ENCODE measurements at regions not wholly inside any gene's neighbourhood (a gene's known extent, or its start where the extent isn't known, plus 50 kb on each side); places are given as distances from the start of the nearest gene placed in this dataset.
"Not testable (repeated sequence)": the region's sequence is repeated elsewhere in the genome, so short reads cannot be mapped to it uniquely, and the experiment has no call there.

GRCh38 chr11:87545858-87546257 is 508.1 kb downstream of the TMEM135 start:
- H3K4me1 Mint-ChIP-seq (ENCODE audit: low read depth) = no peaks in the 10 kb centered on the region
- H3K27ac Mint-ChIP-seq = no peak overlapping the region
- intact Hi-C loops (cut with micrococcal nuclease) = no loop called here
- peaks cover 76% of the 10 kb centered on the region for H3K9me3 Mint-ChIP-seq
- no peak overlapping the region for H3K4me3 Mint-ChIP-seq
- H3K36me3 Mint-ChIP-seq (ENCODE audit: low read depth) = no peaks in the 10 kb centered on the region
- no peaks in the 10 kb centered on the region for H3K27me3 Mint-ChIP-seq

GRCh38 chr11:87539596-87539995 is 501.9 kb downstream of the TMEM135 start:
- Mint-ChIP-seq H3K4me1 (ENCODE audit: low read depth) (peaks cover 8% of the 10 kb centered on the region), H3K9me3 (peaks cover 34% of the 10 kb centered on the region), H3K27ac (no peak overlapping the region), H3K36me3 (ENCODE audit: low read depth) (no peaks in the 10 kb centered on the region), H3K4me3 (no peak overlapping the region), H3K27me3 (no peaks in the 10 kb centered on the region)
- intact Hi-C loops (cut with micrococcal nuclease) = no loop called here

GRCh38 chr11:87536565-87536964 is 498.8 kb downstream of the TMEM135 start:
- Mint-ChIP-seq H3K27me3 (no peaks in the 10 kb centered on the region), H3K4me1 (ENCODE audit: low read depth) (peaks cover 8% of the 10 kb centered on the region), H3K27ac (no peak overlapping the region), H3K36me3 (ENCODE audit: low read depth) (no peaks in the 10 kb centered on the region), H3K4me3 (no peak overlapping the region), H3K9me3 (peaks cover 4% of the 10 kb centered on the region)
- intact Hi-C loops (cut with micrococcal nuclease) = no loop called here

- no peaks in the 10 kb centered on the region for H3K36me3 Mint-ChIP-seq (ENCODE audit: low read depth)
- peaks cover 8% of the 10 kb centered on the region for H3K4me1 Mint-ChIP-seq (ENCODE audit: low read depth)
- no peak overlapping the region for H3K4me3 Mint-ChIP-seq
- intact Hi-C loops (cut with micrococcal nuclease) = no loop called here
- H3K9me3 Mint-ChIP-seq = no peaks in the 10 kb centered on the region
- H3K27ac Mint-ChIP-seq = no peak overlapping the region
- no peaks in the 10 kb centered on the region for H3K27me3 Mint-ChIP-seq
Measured at GRCh38 chr11:87536016-87536415, 498.3 kb downstream of the TMEM135 start.

- H3K4me3 Mint-ChIP-seq = no peak overlapping the region
- intact Hi-C loops (cut with micrococcal nuclease) = no loop called here
Measured at GRCh38 chr11:87535513-87535912, 497.8 kb downstream of the TMEM135 start.

GRCh38 chr11:87531835-87532234 is 494.1 kb downstream of the TMEM135 start:
- H3K9me3 Mint-ChIP-seq = peaks cover 30% of the 10 kb centered on the region
- H3K36me3 Mint-ChIP-seq (ENCODE audit: low read depth); H3K4me1 Mint-ChIP-seq (ENCODE audit: low read depth); H3K27me3 Mint-ChIP-seq; H3K4me3 Mint-ChIP-seq; H3K27ac Mint-ChIP-seq; intact Hi-C loops (cut with micrococcal nuclease): not testable (repeated sequence)

More at GRCh38 chr11:87535513-87535912, 497.8 kb downstream of the TMEM135 start:
- H3K4me1 Mint-ChIP-seq (ENCODE audit: low read depth) = peaks cover 8% of the 10 kb centered on the region
- no peak overlapping the region for H3K27ac Mint-ChIP-seq
- H3K36me3 Mint-ChIP-seq (ENCODE audit: low read depth) = no peaks in the 10 kb centered on the region
- no peaks in the 10 kb centered on the region for H3K27me3 Mint-ChIP-seq
- H3K9me3 Mint-ChIP-seq = no peaks in the 10 kb centered on the region

- Mint-ChIP-seq H3K27ac (no peak overlapping the region), H3K27me3 (no peaks in the 10 kb centered on the region), H3K4me1 (ENCODE audit: low read depth) (no peaks in the 10 kb centered on the region), H3K9me3 (peaks cover 31% of the 10 kb centered on the region), H3K36me3 (ENCODE audit: low read depth) (no peaks in the 10 kb centered on the region), H3K4me3 (no peak overlapping the region)
- intact Hi-C loops (cut with micrococcal nuclease) = no loop called here
Measured at GRCh38 chr11:87529486-87529885, 491.8 kb downstream of the TMEM135 start.

GRCh38 chr11:87528752-87529151 is 491.0 kb downstream of the TMEM135 start:
- Mint-ChIP-seq H3K27me3 (no peaks in the 10 kb centered on the region), H3K27ac (no peak overlapping the region), H3K4me3 (no peak overlapping the region), H3K9me3 (peaks cover 36% of the 10 kb centered on the region), H3K36me3 (ENCODE audit: low read depth) (no peaks in the 10 kb centered on the region), H3K4me1 (ENCODE audit: low read depth) (no peaks in the 10 kb centered on the region)
- intact Hi-C loops (cut with micrococcal nuclease) = no loop called here

GRCh38 chr11:87523276-87523675 is 485.5 kb downstream of the TMEM135 start:
- no peaks in the 10 kb centered on the region for H3K4me1 Mint-ChIP-seq (ENCODE audit: low read depth)
- H3K4me3 Mint-ChIP-seq = no peak overlapping the region
- H3K27me3 Mint-ChIP-seq = no peaks in the 10 kb centered on the region
- no peak overlapping the region for H3K27ac Mint-ChIP-seq
- intact Hi-C loops (cut with micrococcal nuclease) = no loop called here
- H3K36me3 Mint-ChIP-seq (ENCODE audit: low read depth) = no peaks in the 10 kb centered on the region
- peaks cover 18% of the 10 kb centered on the region for H3K9me3 Mint-ChIP-seq

GRCh38 chr11:87518266-87518665 is 480.5 kb downstream of the TMEM135 start:
- Mint-ChIP-seq H3K4me1 (ENCODE audit: low read depth) (no peaks in the 10 kb centered on the region), H3K9me3 (no peaks in the 10 kb centered on the region), H3K4me3 (no peak overlapping the region), H3K27me3 (no peaks in the 10 kb centered on the region), H3K36me3 (ENCODE audit: low read depth) (no peaks in the 10 kb centered on the region), H3K27ac (no peak overlapping the region)
- intact Hi-C loops (cut with micrococcal nuclease) = no loop called here

- no peaks in the 10 kb centered on the region for H3K36me3 Mint-ChIP-seq (ENCODE audit: low read depth)
- intact Hi-C loops (cut with micrococcal nuclease) = no loop called here
- no peak overlapping the region for H3K27ac Mint-ChIP-seq
- no peak overlapping the region for H3K4me3 Mint-ChIP-seq
- H3K9me3 Mint-ChIP-seq = no peaks in the 10 kb centered on the region
- H3K27me3 Mint-ChIP-seq = no peaks in the 10 kb centered on the region
- no peaks in the 10 kb centered on the region for H3K4me1 Mint-ChIP-seq (ENCODE audit: low read depth)
Measured at GRCh38 chr11:87517351-87517750, 479.6 kb downstream of the TMEM135 start.

GRCh38 chr11:87507722-87508121 is 470.0 kb downstream of the TMEM135 start:
- H3K9me3 Mint-ChIP-seq; intact Hi-C loops (cut with micrococcal nuclease); H3K4me1 Mint-ChIP-seq (ENCODE audit: low read depth); H3K36me3 Mint-ChIP-seq (ENCODE audit: low read depth); H3K27me3 Mint-ChIP-seq; H3K4me3 Mint-ChIP-seq; H3K27ac Mint-ChIP-seq: not testable (repeated sequence)

- H3K36me3 Mint-ChIP-seq (ENCODE audit: low read depth); H3K27ac Mint-ChIP-seq; H3K9me3 Mint-ChIP-seq; H3K4me3 Mint-ChIP-seq; intact Hi-C loops (cut with micrococcal nuclease); H3K4me1 Mint-ChIP-seq (ENCODE audit: low read depth); H3K27me3 Mint-ChIP-seq: not testable (repeated sequence)
Measured at GRCh38 chr11:87506946-87507345, 469.2 kb downstream of the TMEM135 start.

GRCh38 chr11:87501388-87501787 is 463.7 kb downstream of the TMEM135 start:
- no peak overlapping the region for H3K27ac Mint-ChIP-seq
- H3K4me3 Mint-ChIP-seq = no peak overlapping the region
- intact Hi-C loops (cut with micrococcal nuclease) = no loop called here
- peaks cover 9% of the 10 kb centered on the region for H3K9me3 Mint-ChIP-seq
- H3K36me3 Mint-ChIP-seq (ENCODE audit: low read depth) = no peaks in the 10 kb centered on the region
- no peaks in the 10 kb centered on the region for H3K4me1 Mint-ChIP-seq (ENCODE audit: low read depth)
- H3K27me3 Mint-ChIP-seq = no peaks in the 10 kb centered on the region

GRCh38 chr11:87494936-87495335 is 457.2 kb downstream of the TMEM135 start:
- H3K27ac Mint-ChIP-seq; H3K4me3 Mint-ChIP-seq; H3K4me1 Mint-ChIP-seq (ENCODE audit: low read depth); H3K36me3 Mint-ChIP-seq (ENCODE audit: low read depth); H3K27me3 Mint-ChIP-seq; intact Hi-C loops (cut with micrococcal nuclease); H3K9me3 Mint-ChIP-seq: not testable (repeated sequence)
